RCC 7860 (cell line): ENCODE measurements at regions not wholly inside any gene's neighbourhood (a gene's known extent, or its start where the extent isn't known, plus 50 kb on each side); places are given as distances from the start of the nearest gene placed in this dataset.

Source experiments
- DNase-seq: peaks from one replicate; pipeline ENCODE4 v3.0.0-alpha.2; 2015; ENCODE audit warnings: low spot score
- FAIRE-seq: peaks from 2 replicates; lab custom pipeline; 2012; peaks lifted over from hg19 to GRCh38; lab: Jason Lieb, UNC

- DNase-seq (no peak), FAIRE-seq (no peak)
These were observed 52.1 kb upstream of the GCSH start for GRCh38 chr16:81148277-81148676.
